HCT116 (cell line): ENCODE measurements at regions not wholly inside any gene's neighbourhood (a gene's known extent, or its start where the extent isn't known, plus 50 kb on each side); places are given as distances from the start of the nearest gene placed in this dataset.

Source experiments
- ATAC-seq: fragments of 200-7000 bp; cut with Tn5 transposase; 2 replicates; pipeline ENCODE4 v1.9.1; 2020; ENCODE audit warnings: mild to moderate bottlenecking, moderate library complexity
- BruUV-seq: library from RNA; stranded (reverse); fragments of 400-500 nt; replicated peaks from 2 replicates; lab custom pipeline; 2021; lab: Mats Ljungman, UMichigan
- CTCF ChIA-PET: fragments of 300-600 bp; sonication (Branson Sonifier 250); formaldehyde crosslinking; loops from one replicate; lab custom pipeline; 2021; ENCODE audit warnings: antibody characterized with exemption; lab: Charles Lee
- POLR2A ChIA-PET: fragments of 300-600, 350-600 bp; sonication (Branson Sonifier 250); formaldehyde crosslinking; loops from one replicate; lab custom pipeline; 2021; ENCODE audit warnings: antibody characterized with exemption; lab: Charles Lee
- RAD21 ChIA-PET, 2 experiments: fragments of 300-600 bp; sonication (Branson Sonifier 250); formaldehyde crosslinking; loops; one replicate each; lab custom pipeline; 2023; ENCODE audit warnings: low total read pairs in 2 of 2; ENCODE audit not compliant: uncharacterized antibody in 2 of 2, unreplicated experiment in 2 of 2, low non-redundant PET in 1 of 2; lab: Charles Lee
- DNase-seq: peaks from one replicate; pipeline ENCODE4 v3.0.0-alpha.2; 2010; ENCODE audit warnings: low read depth, low spot score
- H2AFZ ChIP-seq: fragments of 200-600 bp; shearing (Covaris generic), sonication (generic); 2 replicates; pipeline ENCODE4 v1.6.1; 2017; ENCODE audit warnings: low read depth, mixed run types, mixed read lengths, antibody characterized with exemption, low read length; ENCODE audit not compliant: poor library complexity, severe bottlenecking
- H3K27ac ChIP-seq: 2 replicates; pipeline ENCODE4 v1.5.1; 2012; ENCODE audit warnings: low read depth, low read length
- H3K27me3 ChIP-seq: fragments of 200-600 bp; sonication (generic); 2 replicates; pipeline ENCODE4 v1.6.1; 2016; ENCODE audit warnings: mixed run types, low read length, mixed read lengths; ENCODE audit not compliant: insufficient read depth
- H3K36me3 ChIP-seq, 2 experiments: fragments of 200-500 bp in 1 of 2; fragments of 200-600 bp in 1 of 2; sonication (Bioruptor generic) in 1 of 2; sonication (generic) in 1 of 2; 2 replicates each; pipeline versions ENCODE4 v1.5.1 to v1.6.1; 2014 to 2016; ENCODE audit warnings: low read length in 2 of 2, inconsistent platforms in 1 of 2, mixed read lengths in 1 of 2, mixed run types in 1 of 2; ENCODE audit not compliant: insufficient read depth in 2 of 2, control insufficient read depth in 1 of 2
- H3K4me1 ChIP-seq, 2 experiments: fragments of 200-600 bp in 1 of 2; sonication (generic) in 1 of 2; 2 replicates each; pipeline versions ENCODE4 v1.5.1 to v1.6.1; 2012 to 2017; ENCODE audit warnings: low read length in 2 of 2, inconsistent platforms in 1 of 2, mild to moderate bottlenecking in 1 of 2, mixed read lengths in 1 of 2, mixed run types in 1 of 2, moderate library complexity in 1 of 2; ENCODE audit not compliant: insufficient read depth in 2 of 2, control insufficient read depth in 1 of 2
- H3K4me2 ChIP-seq: fragments of 200-600 bp; sonication (generic); 2 replicates; pipeline ENCODE4 v1.6.1; 2017; ENCODE audit warnings: mixed run types, low read length, mixed read lengths
- H3K4me3 ChIP-seq, 2 experiments: fragments of 200-600 bp in 1 of 2; sonication (generic) in 1 of 2; replicated peaks in 1 of 2; 2 replicates each; pipeline ENCODE4 v1.5.1; 2011 to 2016; ENCODE audit warnings: low read length in 2 of 2, control low read depth in 1 of 2, low read depth in 1 of 2, mild to moderate bottlenecking in 1 of 2, mixed read lengths in 1 of 2, mixed run types in 1 of 2
- H3K79me2 ChIP-seq: fragments of 200-600 bp; sonication (generic); 2 replicates; pipeline ENCODE4 v1.6.1; 2017; ENCODE audit warnings: mild to moderate bottlenecking, mixed run types, low read length, moderate library complexity, mixed read lengths; ENCODE audit not compliant: insufficient read depth
- H3K9ac ChIP-seq: fragments of 200-600 bp; sonication (generic); 2 replicates; pipeline ENCODE4 v1.6.1; 2016; ENCODE audit warnings: low read length, mixed read lengths
- H3K9me2 ChIP-seq: fragments of 200-600 bp; sonication (generic), shearing (Covaris generic); 2 replicates; pipeline ENCODE4 v1.6.1; 2017; ENCODE audit warnings: mixed run types, mild to moderate bottlenecking, moderate library complexity; ENCODE audit not compliant: insufficient read depth
- H3K9me3 ChIP-seq, 2 experiments: fragments of 200-500 bp in 1 of 2; fragments of 200-600 bp in 1 of 2; sonication (Bioruptor generic) in 1 of 2; sonication (generic) in 1 of 2; 2 replicates each; pipeline ENCODE4 v1.6.1; 2014 to 2017; ENCODE audit warnings: low read length in 2 of 2, mixed read lengths in 2 of 2, inconsistent platforms in 1 of 2, low read depth in 1 of 2, mild to moderate bottlenecking in 1 of 2, mixed run types in 1 of 2, moderate library complexity in 1 of 2; ENCODE audit not compliant: control insufficient read depth in 1 of 2, insufficient read depth in 1 of 2
- H4K20me1 ChIP-seq: fragments of 200-600 bp; sonication (generic), shearing (Covaris generic); 2 replicates; pipeline ENCODE4 v1.6.1; 2017; ENCODE audit warnings: mixed run types, mild to moderate bottlenecking, moderate library complexity; ENCODE audit not compliant: insufficient read depth
- ATF3 ChIP-seq: IDR thresholded peaks from 2 replicates; pipeline ENCODE4 v1.6.1; 2012
- CBX3 ChIP-seq: IDR thresholded peaks from 2 replicates; pipeline ENCODE4 v1.6.1; 2012; ENCODE audit warnings: low read depth
- CTCF ChIP-seq, 3 experiments: fragments of 200-600 bp in 1 of 3; sonication (generic) in 1 of 3; IDR thresholded peaks in 2 of 3; conservative IDR thresholded peaks in 1 of 3; 2 replicates each; pipeline ENCODE4 v1.5.1; 2012 to 2017; ENCODE audit warnings: low read depth in 2 of 3, low read length in 2 of 3, antibody characterized with exemption in 1 of 3, borderline replicate concordance in 1 of 3, control low read depth in 1 of 3, mild to moderate bottlenecking in 1 of 3, mixed read lengths in 1 of 3, mixed run types in 1 of 3, moderate library complexity in 1 of 3; ENCODE audit not compliant: insufficient read depth in 1 of 3
- ELF1 ChIP-seq: IDR thresholded peaks from 2 replicates; pipeline ENCODE4 v1.6.1; 2012; ENCODE audit warnings: low read depth, borderline replicate concordance
- EZH2 ChIP-seq: fragments of 200-600 bp; sonication (generic); IDR thresholded peaks from 2 replicates; pipeline ENCODE4 v1.6.1; 2017; ENCODE audit warnings: antibody characterized with exemption, mixed run types
- FOSL1 ChIP-seq: IDR thresholded peaks from 2 replicates; pipeline ENCODE4 v1.6.1; 2012; ENCODE audit warnings: low read depth
- MAX ChIP-seq: IDR thresholded peaks from 2 replicates; pipeline ENCODE4 v1.6.1; 2012
- POLR2A ChIP-seq: IDR thresholded peaks from 2 replicates; pipeline ENCODE4 v1.7.0; 2011; ENCODE audit warnings: borderline replicate concordance; ENCODE audit not compliant: insufficient read depth, insufficient read length; ENCODE audit errors: extremely low read depth
- POLR2AphosphoS5 ChIP-seq: IDR thresholded peaks from 2 replicates; pipeline ENCODE4 v1.6.1; 2011; ENCODE audit warnings: mild to moderate bottlenecking, low read depth, low read length, moderate library complexity
- RAD21 ChIP-seq: IDR thresholded peaks from 2 replicates; pipeline ENCODE4 v1.6.1; 2012; ENCODE audit warnings: low read depth, mild to moderate bottlenecking
- SIN3A ChIP-seq: IDR thresholded peaks from 2 replicates; pipeline ENCODE4 v1.6.1; 2012; ENCODE audit warnings: low read depth
- SP1 ChIP-seq: IDR thresholded peaks from 2 replicates; pipeline ENCODE4 v1.6.1; 2012; ENCODE audit warnings: low read depth
- SRF ChIP-seq: IDR thresholded peaks from 2 replicates; pipeline ENCODE4 v1.6.1; 2012; ENCODE audit warnings: low read depth
- TCF7L2 ChIP-seq: IDR thresholded peaks from 2 replicates; pipeline ENCODE4 v1.7.0; 2011; ENCODE audit warnings: borderline replicate concordance, inconsistent platforms; ENCODE audit not compliant: insufficient read depth, insufficient read length; ENCODE audit errors: extremely low read depth
- ZBTB33 ChIP-seq: IDR thresholded peaks from 2 replicates; pipeline ENCODE4 v1.6.1; 2011; ENCODE audit warnings: mild to moderate bottlenecking, low read length, moderate library complexity; ENCODE audit not compliant: insufficient replicate concordance; ENCODE audit errors: extremely low read depth
- intact Hi-C: fragments of 100-400 bp; cut with micrococcal nuclease; formaldehyde crosslinking; loops from 2 replicates; pipeline ENCODE4 v1.10.0; 2022

- Histone ChIP-seq H3K4me1 (no peaks in the 10 kb centered on the region), H3K79me2 (no peaks in the 10 kb centered on the region), H3K27me3 (no peaks in the 10 kb centered on the region), H3K9me3 (no peaks in the 10 kb centered on the region), H2AFZ (no peak overlapping the region), H4K20me1 (no peaks in the 10 kb centered on the region), H3K4me3 (no peak overlapping the region), H3K27ac (no peak overlapping the region), H3K4me2 (no peak overlapping the region), H3K9ac (no peak overlapping the region), H3K9me2 (no peaks in the 10 kb centered on the region), H3K36me3 (no peaks in the 10 kb centered on the region)
- BruUV-seq, result no TSS peak
- ATAC-seq, result no peak
- ChIA-PET CTCF (no interaction called here), RAD21 (no interaction called here), POLR2A (no interaction called here)
- no peak for DNase-seq
- intact Hi-C loops, result no loop called here
- TF ChIP-seq MAX (no peak), RAD21 (no peak), ZBTB33 (no peak), SP1 (no peak), POLR2AphosphoS5 (no peak), POLR2A (no peak)
Measured at GRCh38 chr18:60122339-60122738, 222.5 kb downstream of the PMAIP1 start.

GRCh38 chr18:60120231-60120750 lies 220.5 kb downstream of the PMAIP1 start:
- ATAC-seq (no peak), DNase-seq (no peak)
- Histone ChIP-seq H3K9me2 (no peaks in the 10 kb centered on the region), H3K4me3 (no peak overlapping the region), H3K4me2 (no peak overlapping the region), H3K79me2 (no peaks in the 10 kb centered on the region), H3K36me3 (no peaks in the 10 kb centered on the region), H3K4me1 (no peaks in the 10 kb centered on the region), H3K27me3 (no peaks in the 10 kb centered on the region), H3K9ac (no peak overlapping the region), H3K9me3 (no peaks in the 10 kb centered on the region), H4K20me1 (no peaks in the 10 kb centered on the region), H3K27ac (no peak overlapping the region), H2AFZ (no peak overlapping the region)
- ChIA-PET RAD21 (no interaction called here), POLR2A (no interaction called here), CTCF (no interaction called here)
- intact Hi-C loops, result no loop called here
- no TSS peak for BruUV-seq
- TF ChIP-seq CBX3 (no peak), POLR2A (no peak), SRF (no peak), ELF1 (no peak), SIN3A (no peak), SP1 (no peak), POLR2AphosphoS5 (no peak), CTCF (IDR thresholded peaks at IDR 0.05 in 2 of 3, conservative IDR thresholded peaks at IDR 0.05 in 1 of 3; ENCODE audit: borderline replicate concordance in 1 of 3, insufficient read depth in 1 of 3, low read depth in 2 of 3, low read length in 2 of 3) (no peak), ATF3 (no peak), EZH2 (no peak), FOSL1 (no peak), TCF7L2 (no peak)
